Uterus (tissue), 2 donors: ENCODE measurements at regions not wholly inside any gene's neighbourhood (a gene's known extent, or its start where the extent isn't known, plus 50 kb on each side); places are given as distances from the start of the nearest gene placed in this dataset.

Source experiments
- CTCF ChIP-seq, 4 experiments: fragments of 200-600 bp in 2 of 4; fragments of 450-650 bp in 2 of 4; sonication (generic) in 2 of 4; IDR thresholded peaks; one replicate each; pipeline ENCODE4 v1.5.1; 2016 to 2019; ENCODE audit warnings: antibody characterized with exemption in 4 of 4, mild to moderate bottlenecking in 2 of 4, moderate library complexity in 1 of 4
- POLR2A ChIP-seq, 2 donors: fragments of 450-650 bp; IDR thresholded peaks; one replicate each; pipeline ENCODE4 v1.6.1; 2016; ENCODE audit warnings: antibody characterized with exemption in 2 of 2, mild to moderate bottlenecking in 1 of 2, moderate library complexity in 1 of 2

DNA sequence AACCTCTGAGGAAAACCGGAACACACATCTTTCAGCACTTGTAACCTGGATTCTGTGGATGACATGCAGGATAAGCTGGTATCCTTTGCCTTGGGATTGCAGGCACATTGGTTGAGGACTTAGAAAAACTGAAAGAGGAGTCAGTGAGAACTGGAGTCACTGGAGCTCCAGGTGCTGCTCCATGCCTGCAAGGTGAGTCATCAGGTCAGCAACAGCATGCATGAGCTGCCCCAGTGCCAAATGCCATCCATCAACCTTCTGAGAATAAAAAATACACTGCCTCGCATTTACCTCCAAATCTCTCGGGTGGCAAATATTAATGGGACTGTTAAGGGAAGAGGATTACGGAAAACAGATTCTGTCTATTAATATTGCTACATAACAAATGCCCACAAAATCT, 729.1 kb downstream of the NTRK3 start:
- no peak for TF ChIP-seq CTCF (IDR thresholded peaks at IDR 0.05)
- no peak for TF ChIP-seq POLR2A (IDR thresholded peaks at IDR 0.05)
